Effector CD4-positive, alpha-beta T cell (primary cell): ENCODE measurements at regions not wholly inside any gene's neighbourhood (a gene's known extent, or its start where the extent isn't known, plus 50 kb on each side); places are given as distances from the start of the nearest gene placed in this dataset.
"Not testable (repeated sequence)": the region's sequence is repeated elsewhere in the genome, so short reads cannot be mapped to it uniquely, and the experiment has no call there.

Experiments used
- DNase-seq: peaks from one replicate; pipeline ENCODE4 v3.0.0-alpha.2; 2020

GRCh38 chr1:224028802-224029201, 85.1 kb upstream of the FBXO28 start:
- not testable (repeated sequence) for DNase-seq

GRCh38 chr1:224023122-224023521, 90.8 kb upstream of the FBXO28 start:
- DNase-seq: not testable (repeated sequence)

- DNase-seq: not testable (repeated sequence)
Measured at GRCh38 chr1:224022249-224022970, 91.5 kb upstream of the FBXO28 start.

DNA sequence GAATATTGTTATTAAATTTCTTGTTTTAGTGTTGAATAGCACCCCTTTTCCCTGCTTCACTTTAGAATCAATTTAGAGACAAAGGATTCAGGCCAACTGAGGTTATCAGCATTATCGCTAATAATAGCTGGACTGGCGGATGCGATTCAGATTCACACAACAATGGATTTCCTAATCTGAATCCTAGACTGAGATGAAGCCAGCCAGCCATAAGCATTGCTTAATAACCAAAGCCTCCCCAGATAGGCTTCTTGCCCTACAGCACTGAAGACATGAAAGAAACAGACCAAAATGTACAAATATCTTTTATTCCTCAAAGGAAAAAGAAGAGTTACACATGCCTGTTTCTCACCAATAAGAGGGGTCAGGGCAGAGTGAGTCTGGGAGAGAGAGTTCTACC, 94.0 kb upstream of the FBXO28 start:
- DNase-seq: not testable (repeated sequence)

- DNase-seq: not testable (repeated sequence)
Measured at GRCh38 chr1:224015782-224016181, 98.1 kb upstream of the FBXO28 start.

- no peak for DNase-seq
Measured at GRCh38 chr1:224014330-224014649, 99.6 kb upstream of the FBXO28 start.

DNA sequence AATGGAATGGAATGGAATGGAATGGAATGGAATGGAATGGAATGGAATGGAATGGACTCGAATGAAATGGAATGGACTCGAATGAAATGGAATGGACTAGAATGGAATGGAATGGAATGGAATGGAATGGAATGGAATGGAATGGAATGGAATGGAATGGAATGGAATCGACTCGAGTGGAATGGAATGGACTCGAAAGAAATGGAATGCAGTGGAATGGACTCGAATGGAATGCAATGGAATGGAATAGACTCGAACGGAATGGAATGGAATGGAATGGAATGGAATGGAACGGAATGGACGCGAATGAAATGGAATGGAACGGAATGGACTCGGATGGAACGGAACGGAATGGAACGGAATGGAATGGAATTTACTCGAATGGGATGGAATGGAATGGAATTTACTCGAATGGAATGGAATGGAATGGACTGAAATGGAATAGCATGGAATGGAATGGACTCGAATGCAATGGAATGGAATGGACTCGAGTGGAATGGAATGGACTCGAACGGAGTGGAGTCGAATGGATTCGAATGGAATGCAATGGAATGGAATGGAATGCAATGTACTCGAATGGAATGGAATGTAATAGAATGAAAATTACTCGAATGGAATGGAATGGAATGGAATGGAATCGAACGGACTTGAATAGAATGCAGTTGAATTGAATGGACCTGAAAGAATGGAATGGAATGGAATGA, 100.1 kb upstream of the FBXO28 start:
- not testable (repeated sequence) for DNase-seq

GRCh38 chr1:224012807-224013434, 101.0 kb upstream of the FBXO28 start:
- not testable (repeated sequence) for DNase-seq

GRCh38 chr1:224012162-224012561, 101.7 kb upstream of the FBXO28 start:
- DNase-seq: not testable (repeated sequence)

- not testable (repeated sequence) for DNase-seq
Measured at GRCh38 chr1:224011751-224012150, 102.2 kb upstream of the FBXO28 start.

DNA sequence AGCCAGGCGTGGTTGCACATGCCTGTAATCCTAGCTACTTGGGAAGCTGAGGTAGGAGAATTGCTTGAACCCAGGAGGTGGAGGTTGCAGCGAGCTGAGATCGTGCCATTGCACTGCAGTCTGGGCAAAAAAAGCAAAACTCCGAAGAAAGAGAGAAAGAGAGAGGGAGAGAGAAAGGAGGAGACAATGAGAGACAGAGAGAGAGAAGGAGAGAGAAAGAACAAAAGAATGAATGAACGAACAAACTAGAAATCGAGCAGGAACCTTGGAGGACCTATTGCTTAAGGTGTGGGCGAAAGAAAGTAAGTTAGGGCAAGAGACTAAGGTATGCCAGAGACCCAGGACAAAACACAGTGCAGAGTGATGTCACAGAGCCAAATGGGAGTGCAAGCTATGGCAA, 102.8 kb upstream of the FBXO28 start:
- DNase-seq: not testable (repeated sequence)

GRCh38 chr1:224005973-224006372, 107.9 kb upstream of the FBXO28 start:
- not testable (repeated sequence) for DNase-seq

- DNase-seq: peak; percentile 53
Measured at GRCh38 chr1:224004552-224005315, 109.2 kb upstream of the FBXO28 start.

GRCh38 chr1:224003896-224004295, 110.0 kb upstream of the FBXO28 start:
- DNase-seq: not testable (repeated sequence)

GRCh38 chr1:224001757-224002156, 112.2 kb upstream of the FBXO28 start:
- not testable (repeated sequence) for DNase-seq

DNA sequence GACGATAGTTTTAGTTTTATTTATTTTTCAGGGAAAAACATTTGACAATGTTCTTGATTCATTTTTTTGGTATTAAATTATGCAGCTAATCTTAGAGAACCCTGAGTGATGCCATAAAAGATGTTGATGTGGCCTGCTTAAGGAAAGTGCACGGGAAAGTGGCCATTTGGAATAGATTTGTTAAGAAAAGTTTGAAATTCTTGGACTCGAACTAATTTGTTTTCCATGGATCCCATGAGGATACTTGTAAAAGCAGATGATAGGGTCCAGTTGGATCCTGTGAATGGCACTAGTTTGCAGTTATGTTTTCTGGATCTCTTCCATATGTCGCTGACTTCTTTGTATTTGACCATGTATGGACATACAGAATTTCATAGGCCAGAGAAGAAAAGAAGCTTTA, 114.2 kb upstream of the FBXO28 start:
- not testable (repeated sequence) for DNase-seq

DNA sequence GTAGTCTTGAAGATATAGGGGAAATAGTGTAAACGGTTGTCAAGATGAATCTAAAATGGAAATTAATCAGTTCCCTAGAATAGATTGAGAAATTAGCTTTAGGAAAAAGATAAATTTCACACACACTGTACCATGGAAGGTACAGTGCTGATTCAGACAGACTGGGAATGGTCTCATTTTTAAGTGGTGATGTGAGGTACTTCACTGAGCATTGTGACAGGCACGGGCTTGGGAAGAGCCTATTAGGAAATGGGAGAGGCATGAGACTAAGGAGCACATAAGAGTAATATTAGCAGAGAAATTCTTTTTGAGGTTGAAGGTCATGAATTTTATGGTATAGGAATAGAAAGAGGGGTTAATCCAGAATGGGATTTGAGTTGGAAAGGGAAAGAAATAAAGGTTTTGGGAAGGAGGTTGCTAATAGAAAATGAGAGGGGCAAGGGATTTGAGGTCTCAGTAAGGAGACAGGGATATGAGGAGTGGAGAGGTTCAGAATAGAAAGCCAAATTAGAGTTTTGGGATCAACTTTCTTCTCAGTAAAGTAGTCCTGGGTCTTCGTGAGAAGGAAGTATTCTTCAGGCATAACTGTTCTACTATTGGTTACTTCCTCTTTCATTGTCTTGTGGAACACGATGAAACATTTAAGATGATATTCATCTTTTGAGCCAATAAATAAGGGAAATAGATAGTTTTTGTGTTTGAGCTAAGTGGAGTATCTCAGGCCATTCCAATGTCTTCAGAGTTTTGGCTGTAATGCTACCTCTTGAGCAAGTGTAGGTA, 115.0 kb upstream of the FBXO28 start:
- DNase-seq: not testable (repeated sequence)

DNA sequence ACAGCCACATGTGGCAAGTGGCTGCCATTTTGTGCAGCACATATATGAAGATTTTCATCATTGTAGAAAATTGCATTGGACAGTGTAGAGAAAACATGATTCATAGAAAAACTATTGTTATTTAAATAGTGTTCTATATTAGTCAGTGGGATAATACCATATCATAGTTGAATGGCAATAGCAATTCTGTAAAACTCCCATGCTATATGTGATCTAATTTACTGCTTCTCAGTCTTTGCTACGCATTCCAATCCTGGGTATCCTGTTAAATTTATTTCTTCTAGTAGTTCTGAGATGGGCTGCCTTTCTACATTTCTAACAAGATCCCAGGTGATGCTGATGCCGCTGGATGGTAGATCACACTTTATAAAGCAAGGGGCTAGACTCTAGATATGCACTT, 117.5 kb upstream of the FBXO28 start:
- DNase-seq: not testable (repeated sequence)

- peak; percentile 100 for DNase-seq
Measured at GRCh38 chr1:223992456-223993246, 121.3 kb upstream of the FBXO28 start.

DNA sequence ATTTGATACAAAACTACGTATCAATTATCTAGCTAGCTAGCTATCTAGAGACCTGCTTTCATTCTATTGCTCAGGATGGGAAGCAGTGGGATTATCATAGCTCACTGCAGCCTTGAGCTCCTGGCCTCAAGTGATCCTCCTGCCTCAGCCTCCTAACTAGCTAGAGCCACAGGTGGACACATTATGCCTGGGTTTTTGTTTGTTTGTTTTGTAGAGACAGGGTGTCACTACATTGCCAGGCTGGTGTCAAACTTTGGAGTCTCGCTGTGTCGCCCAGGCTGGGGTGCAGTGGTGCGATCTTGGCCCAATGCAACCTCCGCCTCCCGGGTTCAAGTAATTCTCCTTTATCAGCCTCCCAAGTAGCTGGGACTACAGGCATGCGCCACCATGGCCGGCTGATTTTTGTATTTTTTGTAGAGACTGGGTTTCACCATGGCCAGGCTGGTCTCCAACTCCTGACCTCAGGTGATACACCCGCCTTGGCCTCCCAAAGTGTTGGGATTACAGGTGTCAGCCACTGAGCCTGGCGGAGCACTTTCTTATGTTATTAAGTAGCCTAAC, 122.5 kb upstream of the FBXO28 start:
- DNase-seq: not testable (repeated sequence)

DNA sequence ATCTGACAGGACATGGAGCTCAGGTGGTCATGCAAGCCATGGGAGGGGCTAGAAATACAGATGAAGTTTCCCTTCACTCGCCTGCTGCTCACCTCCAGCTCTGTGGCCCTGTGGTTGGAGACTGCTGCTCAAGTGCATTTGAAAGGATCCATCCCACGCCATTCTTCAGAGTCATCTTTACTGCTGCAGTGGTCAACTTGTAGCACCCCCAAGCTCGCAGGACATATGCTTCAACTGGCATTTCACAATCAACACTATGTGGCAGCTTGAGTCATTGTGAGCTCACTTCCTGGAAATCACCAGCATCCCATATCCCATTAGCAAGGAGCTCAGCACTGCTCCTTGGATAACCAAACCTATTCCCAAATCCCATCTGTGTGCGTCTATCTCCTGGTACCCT, 116.2 kb upstream of the TP53BP2 start:
- not testable (repeated sequence) for DNase-seq
